Ishikawa (cell line): ENCODE measurements at regions not wholly inside any gene's neighbourhood (a gene's known extent, or its start where the extent isn't known, plus 50 kb on each side); places are given as distances from the start of the nearest gene placed in this dataset.

ENCODE experiments used
- CEBPB ChIP-seq: IDR thresholded peaks from 2 replicates; pipeline ENCODE4 v1.6.1; 2012
- CREB1 ChIP-seq: IDR thresholded peaks from 2 replicates; pipeline ENCODE4 v1.6.1; 2012; ENCODE audit warnings: low read depth
- EGR1 ChIP-seq: IDR thresholded peaks from 2 replicates; pipeline ENCODE4 v1.6.1; 2012
- EP300 ChIP-seq: IDR thresholded peaks from 2 replicates; pipeline ENCODE4 v1.6.1; 2012; ENCODE audit warnings: borderline replicate concordance
- FOXM1 ChIP-seq: IDR thresholded peaks from 2 replicates; pipeline ENCODE4 v1.6.1; 2012; ENCODE audit warnings: low read depth, borderline replicate concordance
- MAX ChIP-seq: IDR thresholded peaks from 2 replicates; pipeline ENCODE4 v1.6.1; 2012
- NFIC ChIP-seq: IDR thresholded peaks from 2 replicates; pipeline ENCODE4 v1.6.1; 2012
- RAD21 ChIP-seq: IDR thresholded peaks from 2 replicates; pipeline ENCODE4 v1.6.1; 2012; ENCODE audit warnings: low read depth
- REST ChIP-seq: IDR thresholded peaks from 2 replicates; pipeline ENCODE4 v1.6.1; 2012; ENCODE audit warnings: low read depth, mild to moderate bottlenecking
- TAF1 ChIP-seq: IDR thresholded peaks from 2 replicates; pipeline ENCODE4 v1.6.1; 2012; ENCODE audit warnings: low read depth, mild to moderate bottlenecking
- TCF12 ChIP-seq: IDR thresholded peaks from 2 replicates; pipeline ENCODE4 v1.6.1; 2012; ENCODE audit warnings: low read depth
- YY1 ChIP-seq: IDR thresholded peaks from 2 replicates; pipeline ENCODE4 v1.6.1; 2012; ENCODE audit warnings: low read depth

GRCh38 chr18:27825689-27826088 is 351.2 kb downstream of the CDH2 start:
- TF ChIP-seq EP300 (no peak), MAX (no peak), TAF1 (no peak), CEBPB (no peak), FOXM1 (no peak), NFIC (no peak), REST (no peak), YY1 (no peak), CREB1 (no peak), EGR1 (no peak), RAD21 (no peak), TCF12 (no peak)
